ENCODE measurements at regions not wholly inside any gene's neighbourhood (a gene's known extent, or its start where the extent isn't known, plus 50 kb on each side); places are given as distances from the start of the nearest gene placed in this dataset.
"Not testable (repeated sequence)": the region's sequence is repeated elsewhere in the genome, so short reads cannot be mapped to it uniquely, and the experiment has no call there.

DNA sequence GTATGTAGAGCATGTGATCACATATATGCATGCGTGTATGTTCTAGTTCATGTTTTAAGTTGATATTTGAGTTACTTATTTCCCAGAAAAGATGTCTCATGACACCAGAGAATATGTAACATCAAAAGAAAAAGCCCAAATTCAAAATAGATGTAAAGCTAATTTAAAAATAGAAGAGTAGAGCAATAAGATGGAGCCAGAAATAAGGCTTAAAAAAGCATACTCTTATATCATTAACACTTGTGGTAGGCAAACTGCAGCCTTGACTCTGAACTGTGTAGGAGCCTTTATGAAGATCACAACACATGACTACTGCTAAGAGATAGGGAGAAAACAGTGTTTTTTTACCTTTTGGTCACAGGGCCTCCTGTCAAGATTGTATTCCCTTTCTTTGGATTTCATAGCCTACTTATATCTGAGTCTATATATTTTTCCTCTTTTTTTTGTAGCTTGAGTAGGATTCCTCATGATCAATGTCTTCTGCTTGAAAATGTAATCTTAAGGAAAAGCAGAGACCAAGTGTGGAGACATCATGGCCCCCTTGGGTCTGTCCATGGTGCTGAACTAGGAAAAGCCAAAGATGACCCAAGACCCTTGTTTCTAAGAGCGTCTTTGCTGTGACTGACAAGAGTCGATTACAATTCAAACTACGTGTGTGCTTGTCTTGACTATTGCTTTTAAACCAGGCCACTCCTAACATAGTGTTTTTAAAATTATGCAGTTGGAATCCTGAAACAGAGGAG is 390.4 kb downstream of the SHISA9 start:
- no peak for DNase-seq

DNA sequence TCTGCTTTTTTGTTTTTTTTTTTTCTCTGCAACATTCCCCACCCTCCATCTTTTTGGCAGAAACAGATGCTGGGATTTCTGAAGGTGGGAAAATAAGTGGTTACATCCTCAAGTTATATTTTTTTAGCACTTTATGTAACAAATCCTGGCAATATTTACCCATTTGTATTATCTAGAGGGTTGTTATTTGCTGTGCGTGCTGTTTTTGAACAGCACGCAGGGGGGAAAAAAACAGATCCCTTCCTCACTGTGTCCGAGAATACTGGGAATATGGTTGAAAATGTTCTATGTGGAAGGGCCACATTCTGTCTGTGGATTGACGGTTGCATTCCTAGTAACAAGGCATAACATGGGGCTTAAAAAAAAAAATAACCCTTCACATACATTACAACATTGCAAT is 394.8 kb downstream of the SHISA9 start:
- no peak for DNase-seq

DNA sequence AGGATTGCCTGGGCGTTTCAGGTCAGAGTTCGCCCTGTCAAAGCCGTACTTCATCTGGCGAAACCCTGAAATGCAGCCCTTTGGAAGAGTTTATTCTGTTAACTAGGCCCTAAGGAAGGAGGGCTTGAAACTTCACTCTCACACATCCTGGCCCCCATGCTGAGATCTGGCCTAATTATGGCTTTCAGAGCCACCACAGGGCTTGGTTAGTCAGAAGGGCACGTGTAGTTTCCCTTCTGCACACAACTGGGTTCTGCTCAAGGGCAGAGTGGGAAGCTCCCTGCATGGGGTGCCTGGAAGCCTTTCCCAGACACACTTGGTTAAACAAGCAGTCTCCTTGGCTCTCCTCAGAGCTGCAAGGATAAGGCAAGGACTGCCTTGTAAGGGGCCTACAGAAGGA is 397.3 kb downstream of the SHISA9 start:
- DNase-seq: no peak

DNA sequence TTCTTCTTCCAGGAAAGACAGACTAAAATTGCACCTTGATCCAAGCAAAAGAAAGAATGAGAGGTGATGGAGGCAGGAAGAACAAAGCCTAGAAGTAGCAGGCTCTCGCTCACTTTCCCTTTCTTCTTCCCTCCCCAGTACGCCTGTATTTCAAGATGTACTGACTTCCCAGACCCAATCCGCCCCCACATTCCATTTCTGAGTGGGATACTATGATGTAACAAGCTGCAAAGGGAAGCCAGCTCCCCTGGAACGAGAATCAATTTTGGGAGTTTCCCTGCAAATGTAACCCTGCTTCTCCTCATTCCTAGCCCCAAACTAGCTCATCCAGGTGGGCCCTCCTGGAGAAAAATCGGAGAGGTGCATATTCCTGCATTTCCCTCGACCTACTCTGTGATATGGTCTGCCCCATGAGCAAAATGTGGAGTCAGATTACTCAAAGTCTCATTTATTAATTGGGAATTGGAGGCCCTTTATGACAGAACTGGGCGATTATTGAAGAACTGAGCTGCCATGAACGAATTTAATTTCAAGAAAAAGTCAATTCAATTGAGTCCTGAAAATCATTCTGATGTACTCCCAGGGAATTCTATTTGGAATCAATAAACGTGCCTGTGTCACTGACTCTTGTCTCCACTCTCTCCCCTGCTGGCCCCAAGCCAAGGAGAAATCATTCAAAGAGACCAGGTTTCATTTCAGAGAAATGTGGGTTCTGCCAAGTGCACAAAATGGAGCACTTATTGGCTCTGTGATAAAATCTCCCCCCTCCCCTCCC is 398.9 kb downstream of the SHISA9 start:
- no peak for DNase-seq

DNA sequence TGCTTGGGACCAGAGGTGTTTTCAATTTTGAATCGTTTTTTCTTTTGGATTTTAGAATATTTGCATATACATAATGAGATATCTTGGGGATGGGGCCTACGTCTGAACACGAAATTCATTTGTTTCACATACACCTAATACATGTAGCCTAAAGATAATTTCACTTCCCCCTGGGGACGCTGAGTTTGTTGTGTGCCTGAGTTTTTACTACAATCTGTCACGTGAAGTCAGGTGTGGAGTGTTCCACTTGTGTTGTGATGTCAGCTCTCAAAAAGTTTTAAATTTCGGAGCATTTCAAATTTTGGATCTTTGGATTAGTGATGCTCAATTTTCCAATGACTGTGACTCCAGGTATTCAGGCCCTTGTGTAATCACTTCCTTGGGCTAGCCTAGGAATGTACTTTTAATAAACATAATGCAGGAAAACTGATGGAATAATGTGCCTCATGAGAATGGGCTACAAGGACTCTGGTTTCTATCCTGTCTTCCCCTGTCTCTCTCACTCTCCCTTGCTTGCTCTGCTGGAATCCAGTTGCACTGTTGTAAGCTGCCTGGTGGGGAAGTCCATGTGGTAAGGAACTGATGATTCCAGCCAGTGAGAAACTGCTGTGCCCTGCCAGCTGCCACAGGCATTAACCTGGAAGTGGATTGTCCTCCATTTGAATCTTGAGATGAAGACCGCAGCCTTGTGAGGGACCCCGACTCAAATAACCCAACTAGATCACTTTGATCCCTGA is 403.8 kb downstream of the SHISA9 start:
- no peak for DNase-seq

DNA sequence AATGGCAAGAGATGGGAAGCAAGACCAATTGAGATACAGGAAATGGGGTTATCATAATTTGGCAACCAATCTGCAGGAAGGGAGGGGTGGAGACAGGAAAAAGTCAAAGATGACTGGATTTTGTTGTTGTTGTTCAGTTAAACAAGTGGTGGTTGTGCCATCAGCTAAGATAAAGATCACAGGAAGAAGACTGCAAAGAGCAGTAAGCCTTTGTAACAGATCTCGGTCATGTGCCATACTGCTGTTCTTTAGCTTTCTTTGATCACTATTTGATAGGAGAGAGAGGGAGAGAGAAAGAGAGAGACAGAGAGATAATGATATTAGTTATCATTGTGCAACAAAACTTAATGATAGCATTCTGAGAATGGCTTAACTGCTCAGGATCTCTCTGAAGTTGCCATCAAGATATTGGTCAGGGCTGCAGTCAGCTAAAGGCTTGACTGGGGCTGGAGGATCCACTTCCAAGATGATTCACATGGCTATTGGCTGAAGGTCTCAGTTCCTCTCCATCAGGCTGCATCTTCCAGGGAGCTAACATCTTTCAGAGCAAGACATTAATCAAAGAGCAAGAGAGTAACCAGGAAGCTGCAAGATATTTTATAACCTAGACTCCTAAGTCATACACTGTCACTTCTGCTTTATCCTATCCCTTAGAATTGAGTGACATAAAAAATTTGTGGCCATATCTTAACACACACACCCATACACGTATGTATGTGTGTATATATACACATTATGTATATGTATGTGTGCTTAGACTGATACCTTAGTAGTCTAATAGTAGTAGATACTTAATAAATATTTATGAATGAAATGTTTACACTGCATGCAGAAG is 405.0 kb downstream of the SHISA9 start:
- no peak for DNase-seq

DNA sequence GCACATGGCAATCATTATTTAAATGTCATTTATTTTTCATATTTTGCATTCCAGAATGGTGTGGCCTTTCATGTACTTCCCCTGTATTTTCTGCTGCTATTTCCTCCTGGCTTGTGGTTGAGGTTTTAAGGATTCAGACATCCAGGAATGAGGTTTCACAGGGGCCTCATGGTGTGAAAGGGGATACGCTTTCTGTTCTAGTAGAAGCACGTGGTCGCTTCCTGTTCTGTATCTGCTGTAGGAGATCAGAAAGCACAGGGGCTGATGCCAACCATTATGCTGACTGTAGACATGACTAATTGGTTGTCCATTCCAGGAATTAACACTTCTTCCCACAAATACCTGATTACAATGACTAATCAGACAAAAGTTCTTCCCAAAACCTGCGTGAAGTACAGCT is 405.9 kb downstream of the SHISA9 start:
- DNase-seq: no peak

DNA sequence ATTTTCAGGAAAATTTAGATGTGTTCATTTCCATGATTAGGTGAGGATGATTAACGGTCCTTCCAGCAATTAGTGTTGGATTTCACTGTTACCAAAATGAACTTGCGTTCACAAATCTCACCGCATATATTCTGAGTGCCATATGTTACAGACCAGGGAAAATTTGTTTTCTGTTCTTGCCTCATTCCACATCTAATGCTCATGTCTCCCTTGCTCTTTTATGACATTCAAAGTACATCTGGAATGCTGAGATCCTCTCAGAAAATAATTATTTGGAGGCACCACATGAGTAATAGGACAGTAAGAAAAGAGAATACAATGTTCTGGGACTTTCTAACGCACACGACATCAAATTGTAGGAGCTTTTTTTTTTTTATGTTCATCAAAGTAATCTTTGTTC is 406.5 kb downstream of the SHISA9 start:
- DNase-seq: no peak

DNA sequence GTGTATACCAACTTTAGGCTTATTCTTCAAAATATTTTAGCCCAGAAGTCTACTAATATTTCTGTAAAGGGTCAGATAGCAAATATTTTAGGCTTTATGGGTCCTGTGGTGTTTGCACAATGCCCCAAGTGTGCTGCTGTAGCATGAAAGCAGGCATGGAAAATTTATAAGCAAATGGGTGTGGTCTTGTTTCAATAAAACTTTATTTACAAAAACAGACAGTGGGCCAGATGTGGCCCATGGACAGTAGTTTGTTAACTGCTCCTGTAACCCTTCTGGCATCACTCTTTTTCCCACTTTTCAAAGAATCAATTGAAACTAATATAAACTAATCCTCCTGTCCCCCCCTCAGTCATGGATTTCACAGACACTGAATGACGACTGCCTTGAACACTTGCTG is 410.7 kb downstream of the SHISA9 start:
- no peak for DNase-seq

DNA sequence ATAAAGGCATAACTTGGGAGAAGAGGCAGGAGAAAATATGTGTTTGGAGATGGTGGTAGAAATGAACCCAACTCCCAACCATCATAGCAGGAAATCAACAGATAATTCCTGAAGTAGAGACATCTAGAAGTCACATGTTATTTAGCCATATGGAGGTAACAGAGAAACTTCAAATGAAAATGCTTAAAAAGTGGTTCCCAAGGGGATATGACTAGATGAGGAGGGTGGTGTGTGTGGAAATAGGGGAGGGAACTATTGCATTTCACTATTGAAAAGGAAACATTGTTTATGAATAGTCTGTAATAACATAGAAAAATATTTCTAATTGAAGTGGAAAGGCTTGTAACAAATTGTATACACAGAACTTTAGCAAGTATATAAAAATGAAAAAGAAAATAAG is 412.0 kb downstream of the SHISA9 start:
- DNase-seq: no peak

DNA sequence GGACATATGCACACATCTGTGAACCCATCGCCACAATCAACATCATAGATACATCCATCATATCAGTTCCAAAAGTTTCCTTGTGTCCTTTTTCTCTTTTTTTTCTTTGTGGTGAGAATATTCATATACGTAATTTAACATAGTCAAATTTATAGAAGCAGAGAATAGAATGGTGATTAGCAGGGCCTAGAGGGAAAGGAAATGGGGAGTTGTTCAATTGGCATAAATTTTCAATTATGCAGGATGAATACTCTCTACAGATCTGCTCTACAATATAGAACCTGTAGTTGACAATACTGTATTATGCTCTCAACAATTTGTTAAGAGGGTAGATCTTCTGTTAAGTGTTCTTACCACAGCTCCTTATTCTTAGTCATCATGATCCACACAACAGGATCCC is 413.2 kb downstream of the SHISA9 start:
- DNase-seq: no peak

DNA sequence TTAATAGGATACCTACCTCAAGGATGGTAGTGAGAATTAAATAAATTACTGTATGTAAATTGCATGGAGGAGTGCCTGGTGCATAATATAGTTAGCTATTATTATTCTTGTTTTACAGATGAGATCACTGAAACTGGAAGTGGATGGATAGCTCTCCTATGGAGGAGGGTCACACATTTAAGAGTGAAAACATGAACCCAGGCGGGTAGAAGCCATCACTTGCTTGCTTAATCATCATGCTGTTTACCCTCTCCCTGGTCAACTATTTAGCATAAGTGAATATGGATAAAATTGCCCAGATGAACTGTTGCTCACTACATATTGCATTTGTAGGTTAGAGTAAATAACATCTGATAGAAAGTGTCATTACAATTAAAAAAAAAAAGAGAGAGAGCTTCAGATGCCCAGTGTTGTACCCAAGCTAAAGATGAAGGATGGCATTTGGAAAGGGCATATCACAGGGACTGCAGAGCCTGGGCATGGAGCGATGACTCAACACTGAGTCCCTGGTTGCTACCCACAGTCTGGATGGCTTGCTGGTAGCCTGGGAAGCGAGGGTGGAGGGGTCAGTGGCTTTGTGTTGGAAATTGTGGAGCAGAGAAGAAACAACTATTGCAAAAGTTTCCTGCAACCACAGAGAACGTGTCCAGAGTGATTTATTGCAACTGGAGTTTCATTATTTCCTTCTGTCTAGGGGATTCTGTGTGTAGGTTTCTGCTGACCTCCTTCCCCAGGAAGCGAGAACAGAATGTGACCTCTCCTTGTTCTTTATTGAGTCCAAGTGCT is 414.4 kb downstream of the SHISA9 start:
- no peak for DNase-seq

DNA sequence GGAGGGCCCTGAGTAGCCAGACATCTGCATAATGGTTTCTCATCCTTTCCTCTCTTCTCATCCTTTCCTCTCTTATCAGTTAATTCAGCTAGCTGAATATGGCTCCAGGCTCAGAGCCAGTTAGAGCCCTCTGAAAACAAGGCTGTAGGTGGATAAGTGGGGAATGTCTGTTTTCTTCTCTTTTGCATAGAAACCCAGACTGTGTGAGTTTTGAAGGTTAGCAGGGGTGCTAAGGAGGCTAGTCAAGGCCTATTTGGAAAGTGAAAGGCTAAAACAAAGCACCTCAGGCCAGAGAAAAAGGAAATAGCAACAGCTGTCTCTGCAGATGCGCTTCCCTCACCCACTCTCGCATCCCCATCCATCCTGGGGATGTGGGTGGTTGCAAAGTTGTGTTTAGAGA is 420.9 kb downstream of the SHISA9 start:
- no peak for DNase-seq

DNA sequence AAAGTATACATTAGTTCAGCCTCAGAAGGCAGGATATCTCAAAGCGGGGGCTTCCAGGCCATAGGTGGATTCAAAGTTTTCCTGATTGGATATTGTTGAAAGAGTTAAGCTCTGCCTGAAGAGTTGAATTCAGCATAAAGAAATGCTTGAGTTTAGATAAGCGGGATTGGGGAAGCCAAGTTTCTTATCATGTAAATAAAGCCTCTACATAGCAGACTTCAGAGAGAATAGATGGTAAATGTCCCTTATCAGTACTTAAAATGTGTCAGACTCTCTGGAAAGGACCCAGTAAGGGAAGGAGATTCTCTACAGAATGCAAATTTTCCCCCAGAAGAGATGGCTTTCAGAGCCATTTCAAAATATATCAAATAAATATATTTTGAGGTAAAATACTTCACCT is 423.5 kb downstream of the SHISA9 start:
- no peak for DNase-seq

DNA sequence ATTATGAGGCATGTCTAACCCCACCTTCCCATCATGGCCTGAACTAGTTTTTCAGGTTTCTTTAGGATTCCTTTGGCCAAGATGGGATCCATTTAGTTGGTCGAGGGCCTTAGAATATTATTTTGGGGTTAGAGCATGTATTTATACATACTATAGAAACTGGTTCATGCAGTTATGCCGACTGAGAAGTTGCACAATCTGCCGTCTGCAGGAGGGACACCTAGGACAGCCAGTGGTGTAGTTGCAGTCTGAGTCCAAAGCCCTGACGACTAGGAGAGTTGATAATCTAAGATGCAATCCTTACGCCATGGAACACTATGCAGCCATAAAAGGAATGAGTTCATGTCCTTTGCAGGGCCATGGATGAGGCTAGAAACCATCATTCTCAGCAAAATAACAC is 424.0 kb downstream of the SHISA9 start:
- no peak for DNase-seq

DNA sequence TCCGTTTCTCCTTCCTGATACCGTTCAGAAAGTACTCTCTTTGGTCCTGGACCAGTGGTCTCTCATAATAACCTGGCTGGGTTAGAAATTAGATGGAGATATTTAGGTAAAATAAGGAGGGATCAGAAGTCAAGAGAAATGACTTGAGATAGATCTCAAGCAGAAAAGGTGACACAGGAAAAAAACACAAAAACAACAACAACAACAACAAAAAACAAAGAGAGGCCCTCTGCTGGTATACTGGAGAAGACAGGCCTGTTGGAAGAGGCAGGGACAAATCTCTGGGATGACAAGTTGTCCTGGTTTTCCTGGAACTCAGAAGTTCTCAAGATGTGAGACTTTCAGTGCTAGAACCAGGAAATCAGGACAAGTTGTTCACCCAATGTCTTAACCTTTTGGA is 430.5 kb downstream of the SHISA9 start:
- no peak for DNase-seq

DNA sequence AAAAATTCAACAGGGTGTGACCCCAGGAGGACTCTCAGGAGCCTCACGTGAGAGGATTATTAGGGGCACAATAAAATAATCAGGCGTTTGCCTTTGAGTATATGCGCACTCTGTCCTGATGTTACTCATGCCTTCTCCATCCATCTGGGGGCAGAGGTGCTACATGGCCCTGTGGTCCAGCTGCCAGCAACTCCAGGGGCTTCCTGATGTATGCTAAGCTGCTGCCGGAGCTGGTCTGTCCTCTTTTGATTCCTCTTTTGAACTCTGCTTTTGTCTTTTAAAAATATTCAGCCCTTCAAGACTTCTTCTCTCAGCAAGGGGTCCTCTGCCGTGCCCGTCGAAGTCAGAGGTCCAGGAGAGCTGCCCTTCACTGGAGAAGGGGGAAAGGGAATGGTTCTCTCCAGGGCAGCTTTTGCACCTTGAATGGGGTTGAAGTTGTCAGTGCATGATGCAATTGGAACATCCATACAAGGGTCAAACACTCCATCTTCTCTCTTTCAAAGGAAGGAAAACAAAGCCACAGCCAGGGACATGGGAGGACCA is 431.4 kb downstream of the SHISA9 start:
- DNase-seq: no peak

DNA sequence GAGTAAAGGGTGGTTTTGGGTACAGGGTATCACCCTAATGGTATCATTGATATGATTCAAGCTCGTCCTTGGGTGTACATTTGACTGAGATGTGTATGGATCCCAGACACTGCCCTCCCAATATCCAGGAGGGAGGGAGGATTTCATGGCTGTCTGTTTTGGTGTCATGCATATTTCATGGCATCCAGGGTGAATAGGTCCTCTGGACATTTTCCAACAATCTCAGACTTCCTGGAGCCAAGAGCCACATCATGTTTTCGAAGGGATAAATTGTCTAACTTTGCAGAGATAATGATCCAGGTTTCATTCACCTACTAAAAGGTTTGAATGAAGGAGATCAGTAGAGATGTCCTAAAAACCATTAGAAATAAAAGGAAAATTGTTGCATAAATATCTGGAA is 431.9 kb downstream of the SHISA9 start:
- no peak for DNase-seq

DNA sequence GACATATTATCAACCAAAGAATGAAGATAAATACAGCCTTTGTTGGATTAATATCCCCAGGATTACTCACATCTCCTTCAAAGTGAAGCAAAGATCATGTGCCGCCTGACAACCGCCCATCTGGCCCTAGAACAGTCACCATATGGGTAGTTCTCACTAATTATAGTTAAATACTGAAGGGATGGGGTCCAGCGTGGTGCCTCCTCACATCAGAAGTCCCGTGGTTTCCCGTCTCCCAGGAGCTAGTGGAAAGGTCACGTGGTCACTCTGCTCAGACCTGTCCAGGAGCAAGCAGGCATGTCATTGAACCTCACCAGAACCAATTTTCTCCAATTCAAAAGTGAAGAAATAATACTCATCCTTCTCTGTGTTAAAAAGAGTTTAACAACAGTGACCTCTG is 434.5 kb downstream of the SHISA9 start:
- no peak for DNase-seq

DNA sequence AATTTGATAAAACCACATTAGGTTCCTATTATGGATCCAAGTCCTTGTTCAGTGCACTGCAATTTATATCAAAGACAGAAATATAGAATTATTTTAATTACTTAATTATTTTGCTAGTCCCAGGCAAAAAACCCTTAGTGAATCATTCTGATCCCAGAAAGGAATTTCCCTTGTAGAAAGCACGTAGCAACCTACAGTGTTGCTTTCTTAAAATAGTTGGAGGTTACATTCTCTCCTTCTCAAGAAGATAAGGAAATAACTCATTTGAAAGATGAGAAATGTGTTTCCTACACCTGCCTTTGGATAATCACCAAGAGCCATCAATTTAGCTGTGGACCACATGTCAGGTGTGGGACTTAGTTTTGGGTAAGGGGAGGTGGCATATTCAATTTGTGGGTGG is 434.9 kb downstream of the SHISA9 start:
- no peak for DNase-seq

DNA sequence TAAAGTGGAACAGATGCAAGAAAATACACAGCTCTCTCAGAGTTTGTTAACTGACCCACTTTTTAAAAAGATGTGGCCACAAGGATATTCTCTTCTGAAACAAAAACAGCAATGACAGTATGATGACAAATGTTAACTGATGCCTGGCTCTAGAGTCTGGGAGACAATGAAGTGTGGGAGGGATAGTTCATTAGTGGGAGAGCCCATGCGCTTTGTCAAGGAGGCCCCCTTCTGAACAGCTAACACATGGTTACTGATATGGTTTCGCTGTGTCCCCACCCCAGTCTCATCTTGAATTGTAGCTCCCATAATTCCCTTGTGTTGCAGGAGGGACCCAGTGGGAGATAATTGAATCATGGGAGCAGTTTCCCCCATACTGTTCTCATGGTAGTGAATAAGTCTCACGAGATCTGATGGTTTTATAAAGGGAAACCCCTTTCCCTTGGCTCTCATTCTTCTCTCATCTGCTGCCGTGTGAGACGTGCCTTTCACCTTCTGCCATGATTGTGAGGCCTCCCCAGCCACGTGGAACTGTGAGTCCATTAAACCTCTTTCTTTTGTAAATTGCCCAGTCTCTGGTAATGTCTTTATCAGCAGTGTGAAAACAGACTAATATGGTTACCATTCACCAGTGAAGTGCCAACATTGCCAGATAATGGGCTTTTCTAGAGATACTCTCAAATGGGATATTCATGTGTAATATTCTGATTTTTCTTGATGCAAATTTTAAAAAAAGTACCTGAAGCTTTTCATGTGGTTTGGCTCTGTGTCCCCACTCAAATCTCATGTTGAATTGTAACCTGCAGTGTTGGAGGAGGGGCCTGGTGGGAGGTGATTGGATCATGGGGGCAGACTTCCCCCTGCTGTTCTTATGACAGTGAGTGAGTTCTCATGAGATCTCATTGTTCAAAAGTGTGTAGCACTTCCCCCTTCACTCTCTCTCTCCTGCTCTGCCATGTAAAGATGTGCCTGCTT is 435.8 kb downstream of the SHISA9 start:
- not testable (repeated sequence) for DNase-seq
